B cell (primary cell): ENCODE measurements at regions not wholly inside any gene's neighbourhood (a gene's known extent, or its start where the extent isn't known, plus 50 kb on each side); places are given as distances from the start of the nearest gene placed in this dataset.

Experiments
- ATAC-seq: fragments of 200-7000 bp; cut with Tn5 transposase; one replicate; pipeline ENCODE4 v1.10.0; 2021; ENCODE audit warnings: low read depth, mild to moderate bottlenecking, moderate number of reproducible peaks, moderate library complexity
- CTCF ChIA-PET: fragments of 350-600 bp; sonication (Branson Sonifier 250); formaldehyde crosslinking; loops from one replicate; lab custom pipeline; 2021; ENCODE audit warnings: antibody characterized with exemption, inconsistent platforms; lab: Charles Lee
- POLR2A ChIA-PET: fragments of 350-600 bp; sonication (Branson Sonifier 250); formaldehyde crosslinking; loops from one replicate; lab custom pipeline; 2021; ENCODE audit warnings: antibody characterized with exemption; lab: Charles Lee
- DNase-seq: peaks from one replicate; pipeline ENCODE4 v3.0.0; 2013
- H2AFZ ChIP-seq: 2 replicates; pipeline ENCODE4 v1.6.1; 2012; ENCODE audit warnings: mild to moderate bottlenecking, low read depth, low read length; ENCODE audit not compliant: insufficient read depth, poor library complexity, severe bottlenecking
- H3K27ac ChIP-seq, 2 donors: 1 replicate in 1 of 2; 2 replicates in 1 of 2; pipeline ENCODE4 v1.5.1; 2012 to 2013; ENCODE audit warnings: low read length in 2 of 2, mild to moderate bottlenecking in 2 of 2, moderate library complexity in 1 of 2
- H3K27me3 ChIP-seq, 4 experiments: fragments of 200-600 bp in 1 of 4; sonication (generic) in 1 of 4; replicated peaks in 1 of 4; 1 replicate in 2 of 4; 2 replicates in 2 of 4; pipeline versions ENCODE4 v1.6.1 to v1.7.0; 2013 to 2016; ENCODE audit warnings: low read length in 3 of 4, mild to moderate bottlenecking in 2 of 4, mixed read lengths in 1 of 4, moderate library complexity in 1 of 4; ENCODE audit not compliant: insufficient read depth in 4 of 4, control insufficient read depth in 3 of 4; ENCODE audit errors: control extremely low read depth in 1 of 4
- H3K36me3 ChIP-seq, 2 experiments: replicated peaks in 1 of 2; 1 replicate in 1 of 2; 2 replicates in 1 of 2; pipeline versions ENCODE4 v1.6.1 to v1.7.1; 2013; ENCODE audit warnings: low read length in 1 of 2; ENCODE audit not compliant: insufficient read depth in 2 of 2, control insufficient read depth in 1 of 2; ENCODE audit errors: control extremely low read depth in 1 of 2, extremely low read depth in 1 of 2
- H3K4me1 ChIP-seq, 2 donors: fragments of 200-600 bp in 1 of 2; sonication (generic) in 1 of 2; 1 replicate in 1 of 2; 2 replicates in 1 of 2; pipeline versions ENCODE4 v1.5.1 to v1.6.1; 2013 to 2017; ENCODE audit warnings: low read length in 2 of 2; ENCODE audit not compliant: control insufficient read depth in 2 of 2, insufficient read depth in 2 of 2
- H3K4me2 ChIP-seq: replicated peaks from 2 replicates; pipeline ENCODE3; 2012; ENCODE audit warnings: mild to moderate bottlenecking, low read depth, low read length; ENCODE audit not compliant: poor library complexity, severe bottlenecking
- H3K4me3 ChIP-seq, 5 experiments: fragments of 200-600 bp in 1 of 5; sonication (generic) in 1 of 5; 1 replicate in 3 of 5; 2 replicates in 2 of 5; pipeline versions ENCODE4 v1.5.1 to v1.7.0; 2011 to 2016; ENCODE audit warnings: low read length in 4 of 5, mild to moderate bottlenecking in 4 of 5, low read depth in 2 of 5, control low read depth in 1 of 5, moderate library complexity in 1 of 5; ENCODE audit not compliant: insufficient read depth in 1 of 5; ENCODE audit errors: control extremely low read depth in 1 of 5, extremely low read depth in 1 of 5
- H3K79me2 ChIP-seq: fragments of 200-600 bp; sonication (generic); one replicate; pipeline ENCODE4 v1.6.0; 2016; ENCODE audit warnings: low read length; ENCODE audit not compliant: control insufficient read depth, insufficient read depth
- H3K9ac ChIP-seq: fragments of 200-600 bp; sonication (generic); 2 replicates; pipeline ENCODE4 v1.6.1; 2017; ENCODE audit warnings: mild to moderate bottlenecking, low read length, moderate library complexity
- H3K9me3 ChIP-seq, 3 donors: one replicate each; pipeline versions ENCODE4 v1.6.1 to v1.7.1; 2013; ENCODE audit warnings: low read length in 2 of 3; ENCODE audit not compliant: control insufficient read depth in 2 of 3, insufficient read depth in 1 of 3; ENCODE audit errors: control extremely low read depth in 1 of 3
- H4K20me1 ChIP-seq: 2 replicates; pipeline ENCODE4 v1.6.0; 2012; ENCODE audit warnings: mild to moderate bottlenecking, low read length; ENCODE audit not compliant: insufficient read depth, control insufficient read depth, poor library complexity, severe bottlenecking
- H3K27ac Mint-ChIP-seq: one replicate; pipeline ENCODE4 v1.8.0; 2021; ENCODE audit warnings: mixed read lengths
- H3K27me3 Mint-ChIP-seq: one replicate; pipeline ENCODE4 v1.8.0; 2021; ENCODE audit warnings: mixed read lengths
- H3K4me1 Mint-ChIP-seq: one replicate; pipeline ENCODE4 v1.8.0; 2021; ENCODE audit warnings: mixed read lengths
- H3K4me3 Mint-ChIP-seq: one replicate; pipeline ENCODE4 v1.8.0; 2021; ENCODE audit warnings: mixed read lengths
- H3K9me3 Mint-ChIP-seq: one replicate; pipeline ENCODE4 v1.8.0; 2022; ENCODE audit warnings: mixed read lengths; ENCODE audit not compliant: insufficient read depth
- CTCF ChIP-seq: fragments of 200-600 bp; IDR thresholded peaks from one replicate; pipeline ENCODE4 v1.8.0; 2022; ENCODE audit warnings: antibody characterized with exemption, mild to moderate bottlenecking
- EZH2 ChIP-seq: IDR thresholded peaks from 2 replicates; pipeline ENCODE4 v1.6.1; 2012; ENCODE audit warnings: borderline replicate concordance, low read depth, mild to moderate bottlenecking, moderate library complexity, low read length; ENCODE audit not compliant: insufficient read depth, poor library complexity, severe bottlenecking
- WGBS: methylation state at CpG from one replicate; pipeline ENCODE4 v1.1.5; 2013; ENCODE audit warnings: missing lambda C conversion rate; ENCODE audit not compliant: insufficient coverage; 5-methylcytosine and 5-hydroxymethylcytosine counted together
- intact Hi-C: fragments of 100-400 bp; cut with micrococcal nuclease; formaldehyde crosslinking; loops from one replicate; pipeline ENCODE4 v1.10.0; 2022

GRCh38 chr11:81331088-81331487 lies 1402.6 kb downstream of the FAM181B start:
- no peaks in the 10 kb centered on the region for H3K9me3 ChIP-seq
- no peaks in the 10 kb centered on the region for H3K9me3 Mint-ChIP-seq
- H3K4me3 Mint-ChIP-seq = no peak overlapping the region
- H4K20me1 ChIP-seq = no peaks in the 10 kb centered on the region
- H3K4me2 ChIP-seq = no peak overlapping the region
- H3K27ac Mint-ChIP-seq = no peak overlapping the region
- H3K4me1 Mint-ChIP-seq = no peaks in the 10 kb centered on the region
- no peak for DNase-seq
- no peak overlapping the region for H2AFZ ChIP-seq
- no peaks in the 10 kb centered on the region for H3K27me3 ChIP-seq
- H3K27ac ChIP-seq = no peak overlapping the region
- H3K79me2 ChIP-seq = no peaks in the 10 kb centered on the region
- intact Hi-C loops = no loop called here
- no peaks in the 10 kb centered on the region for H3K4me1 ChIP-seq
- H3K36me3 ChIP-seq = no peaks in the 10 kb centered on the region
- TF ChIP-seq EZH2 (no peak), CTCF (no peak)
- POLR2A ChIA-PET = no interaction called here
- no peak for ATAC-seq
- CTCF ChIA-PET = no interaction called here
- H3K9ac ChIP-seq = no peak overlapping the region
- H3K27me3 Mint-ChIP-seq = no peaks in the 10 kb centered on the region
- WGBS = no CpG with 5 or more reads among the region's 4 CpGs
- no peak overlapping the region for H3K4me3 ChIP-seq

GRCh38 chr11:81303038-81303664 lies 1430.5 kb downstream of the FAM181B start:
- H3K4me1 Mint-ChIP-seq = no peaks in the 10 kb centered on the region
- POLR2A ChIA-PET = no interaction called here
- H3K27me3 ChIP-seq = no peaks in the 10 kb centered on the region
- H3K9me3 Mint-ChIP-seq = no peaks in the 10 kb centered on the region
- DNase-seq (no peak), ATAC-seq (no peak)
- 83% methylated on average over 3 of the region's 5 CpGs for WGBS
- intact Hi-C loops = no loop called here
- no peak overlapping the region for H3K4me3 Mint-ChIP-seq
- TF ChIP-seq CTCF (no peak), EZH2 (no peak)
- H3K4me1 ChIP-seq = no peaks in the 10 kb centered on the region
- no peak overlapping the region for H2AFZ ChIP-seq
- no peak overlapping the region for H3K9ac ChIP-seq
- H3K4me3 ChIP-seq = no peak overlapping the region
- H3K36me3 ChIP-seq = no peaks in the 10 kb centered on the region
- H3K27me3 Mint-ChIP-seq = no peaks in the 10 kb centered on the region
- no peak overlapping the region for H3K27ac ChIP-seq
- no peaks in the 10 kb centered on the region for H3K9me3 ChIP-seq
- no peak overlapping the region for H3K27ac Mint-ChIP-seq
- no peak overlapping the region for H3K4me2 ChIP-seq
- H3K79me2 ChIP-seq = no peaks in the 10 kb centered on the region
- H4K20me1 ChIP-seq = no peaks in the 10 kb centered on the region
- CTCF ChIA-PET = no interaction called here
